ENCODE measurements at regions not wholly inside any gene's neighbourhood (a gene's known extent, or its start where the extent isn't known, plus 50 kb on each side); places are given as distances from the start of the nearest gene placed in this dataset.
"Not testable (repeated sequence)": the region's sequence is repeated elsewhere in the genome, so short reads cannot be mapped to it uniquely, and the experiment has no call there.

- DNase-seq (ENCODE audit: low read depth in 2 of 2): no peak
Measured at GRCh38 chr16:86229866-86230656, 280.3 kb upstream of the FOXF1 start.

- no peak for DNase-seq (ENCODE audit: low read depth in 2 of 2)
Measured at GRCh38 chr16:86231321-86231995, 278.9 kb upstream of the FOXF1 start.

DNA sequence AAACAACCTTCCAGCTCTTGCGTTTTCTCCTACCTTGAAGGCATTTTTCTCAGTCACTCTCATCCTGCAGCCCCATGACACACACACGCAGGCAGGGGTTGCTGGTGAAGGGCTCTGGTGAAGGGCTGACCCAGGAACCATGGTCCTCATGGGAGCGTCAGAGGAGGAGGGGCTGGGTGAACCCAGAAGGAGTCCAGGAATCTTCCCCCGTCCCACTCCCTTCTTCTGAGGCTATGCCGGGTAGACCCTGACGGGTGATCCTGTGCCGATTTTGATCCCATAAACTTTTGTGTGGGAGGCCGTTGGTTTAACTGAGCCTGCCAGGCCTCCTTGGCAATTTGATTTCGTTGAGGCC, 278.4 kb upstream of the FOXF1 start:
- no peak for DNase-seq (ENCODE audit: low read depth in 2 of 2)

DNA sequence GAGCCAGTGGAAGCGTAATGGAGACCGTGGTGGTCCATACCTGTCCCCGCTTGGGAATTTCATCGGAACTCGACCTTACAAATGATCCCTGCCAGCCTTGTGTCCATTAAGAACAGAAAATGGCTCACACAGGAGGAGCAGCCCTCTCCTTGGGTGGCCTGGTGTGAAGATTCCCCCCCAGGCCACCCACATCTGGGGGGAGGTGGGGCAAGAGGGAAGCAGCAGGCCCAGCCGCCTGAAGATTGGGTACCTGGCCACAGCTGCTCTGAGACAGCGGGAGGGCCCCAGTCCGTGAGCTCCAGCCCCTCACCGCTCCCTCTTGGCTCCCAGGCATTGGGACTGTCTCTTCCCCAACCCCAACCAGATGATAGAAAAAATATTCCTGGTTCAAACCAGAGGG, 277.8 kb upstream of the FOXF1 start:
- DNase-seq (ENCODE audit: low read depth in 2 of 2): no peak

- not testable (repeated sequence) for DNase-seq (ENCODE audit: low read depth in 2 of 2)
Measured at GRCh38 chr16:86233506-86233905, 276.8 kb upstream of the FOXF1 start.

- no peak for DNase-seq (ENCODE audit: low read depth in 2 of 2)
Measured at GRCh38 chr16:86239381-86239780, 270.9 kb upstream of the FOXF1 start.

DNA sequence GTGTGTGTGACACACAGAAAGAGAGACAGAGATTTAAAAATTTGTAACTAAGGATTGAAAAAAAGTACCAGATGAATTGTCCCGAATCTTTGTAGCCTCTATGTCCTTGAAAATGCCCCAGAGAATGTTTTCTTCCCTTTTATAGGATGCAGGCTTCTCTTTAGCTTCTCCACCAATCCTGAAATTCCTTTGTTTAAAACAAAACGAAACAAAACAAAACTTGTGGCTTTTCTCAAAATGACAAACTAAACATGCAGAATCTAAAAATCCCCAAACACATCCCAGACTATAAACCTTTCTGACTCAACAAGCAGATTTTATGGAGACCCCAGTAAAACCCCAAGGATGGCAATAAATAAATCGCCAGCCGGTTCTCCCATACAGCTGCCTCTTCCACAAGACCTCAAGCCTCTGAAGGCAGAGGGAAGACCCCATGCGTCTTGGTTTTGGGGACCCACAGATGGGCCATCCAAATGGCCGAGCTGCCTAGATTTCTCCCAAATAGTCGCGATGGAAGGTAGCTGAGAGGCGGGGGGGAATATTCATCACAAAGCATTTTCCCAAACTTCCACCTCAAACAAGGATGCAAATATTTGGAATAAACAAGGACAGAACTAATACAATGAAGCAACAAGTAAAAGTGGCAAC, 269.5 kb upstream of the FOXF1 start:
- no peak for DNase-seq (ENCODE audit: low read depth in 2 of 2)

- DNase-seq (ENCODE audit: low read depth in 2 of 2): no peak
Measured at GRCh38 chr16:86241681-86242080, 268.6 kb upstream of the FOXF1 start.

GRCh38 chr16:86242244-86243122, 267.8 kb upstream of the FOXF1 start:
- no peak for DNase-seq (ENCODE audit: low read depth in 2 of 2)

DNA sequence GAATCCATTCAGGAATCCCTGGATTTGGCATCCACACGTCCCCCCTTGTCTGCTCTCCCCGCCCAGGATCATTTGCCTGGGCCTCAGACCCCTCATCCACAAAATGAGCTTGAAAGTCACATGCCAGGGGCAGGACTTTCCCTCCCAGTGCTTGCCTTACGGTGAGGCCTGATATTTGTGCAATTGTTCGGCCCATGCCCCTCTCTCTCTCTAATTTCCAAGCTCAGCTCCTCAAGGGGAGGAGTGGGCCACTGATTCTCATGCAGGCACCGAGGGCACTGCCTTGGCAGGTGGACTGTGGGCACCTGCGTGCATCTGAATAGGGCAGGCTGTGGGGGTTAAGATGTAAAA, 267.2 kb upstream of the FOXF1 start:
- DNase-seq (ENCODE audit: low read depth in 2 of 2): no peak

DNA sequence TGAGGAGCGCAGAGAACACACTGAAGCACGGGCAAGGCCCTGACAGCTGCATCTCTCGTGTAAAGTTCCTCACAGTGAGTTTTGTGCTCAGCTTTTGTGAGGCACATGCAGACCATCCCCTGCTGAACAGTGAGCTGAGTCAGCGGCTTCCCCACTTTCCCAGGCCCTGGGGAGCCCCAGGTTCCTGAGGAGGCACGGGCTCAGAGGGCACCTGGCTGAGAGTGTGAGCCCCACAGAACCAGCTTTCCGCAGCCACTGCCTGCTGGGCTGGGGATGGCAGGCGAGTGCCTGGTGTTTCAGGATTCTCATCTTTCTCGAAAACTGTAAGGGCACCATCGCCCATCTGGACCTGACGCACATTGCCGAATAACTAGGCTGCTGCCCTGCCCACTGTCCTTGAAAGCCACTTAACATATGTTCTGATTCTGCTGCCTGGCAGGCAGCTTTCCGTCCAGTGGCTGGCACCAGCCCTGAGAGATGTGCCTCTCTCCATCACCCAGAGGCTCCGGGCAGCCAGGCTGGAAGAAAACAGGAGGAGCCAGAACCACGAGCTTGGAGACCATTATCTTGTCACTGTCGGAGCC, 266.7 kb upstream of the FOXF1 start:
- no peak for DNase-seq (ENCODE audit: low read depth in 2 of 2)

- DNase-seq (ENCODE audit: low read depth in 2 of 2): no peak
Measured at GRCh38 chr16:86244158-86244557, 266.2 kb upstream of the FOXF1 start.

GRCh38 chr16:86244936-86245335, 265.4 kb upstream of the FOXF1 start:
- no peak for DNase-seq (ENCODE audit: low read depth in 2 of 2)

DNA sequence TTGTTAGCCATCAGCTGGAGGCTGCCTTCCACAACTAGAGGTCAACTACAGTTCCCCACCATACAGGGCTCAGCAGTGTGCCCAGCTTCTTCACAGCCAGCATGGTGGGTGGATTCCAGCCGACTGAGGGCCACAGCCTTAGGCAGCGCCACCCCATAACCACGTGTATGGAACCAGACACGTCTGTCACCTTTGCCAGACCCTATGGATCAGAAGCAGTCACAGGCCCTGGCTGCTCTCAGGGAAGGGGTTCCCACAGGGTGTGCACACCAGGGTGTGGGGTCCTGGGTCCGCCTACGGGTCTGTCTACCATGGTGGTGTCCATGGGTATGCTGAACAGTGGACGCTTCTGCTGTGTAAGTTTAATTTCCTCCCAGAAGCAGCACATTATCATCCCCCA, 265.0 kb upstream of the FOXF1 start:
- DNase-seq (ENCODE audit: low read depth in 2 of 2): no peak

- DNase-seq (ENCODE audit: low read depth in 2 of 2): no peak
Measured at GRCh38 chr16:86245895-86246294, 264.4 kb upstream of the FOXF1 start.

- no peak for DNase-seq (ENCODE audit: low read depth in 2 of 2)
Measured at GRCh38 chr16:86248310-86248905, 261.9 kb upstream of the FOXF1 start.

DNA sequence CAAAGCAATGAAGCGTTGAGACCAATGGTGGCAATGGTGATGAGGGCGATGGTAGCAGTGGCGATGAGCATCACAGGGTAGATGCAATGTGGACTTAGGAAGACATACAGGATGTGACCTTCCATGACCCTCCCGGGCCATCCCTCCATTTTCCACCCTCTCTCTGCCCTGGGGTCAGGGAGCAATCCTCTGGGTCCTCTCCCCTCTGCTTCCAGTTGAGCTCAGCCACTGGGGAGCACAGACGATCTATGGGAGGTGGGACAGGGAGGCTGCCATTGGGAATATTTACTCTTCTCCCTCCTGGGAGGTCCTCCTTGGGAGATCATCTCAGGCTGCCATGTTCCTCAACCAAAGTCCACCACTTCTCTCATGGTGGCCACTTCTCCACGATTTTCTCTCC, 260.7 kb upstream of the FOXF1 start:
- DNase-seq (ENCODE audit: low read depth in 2 of 2): no peak

DNA sequence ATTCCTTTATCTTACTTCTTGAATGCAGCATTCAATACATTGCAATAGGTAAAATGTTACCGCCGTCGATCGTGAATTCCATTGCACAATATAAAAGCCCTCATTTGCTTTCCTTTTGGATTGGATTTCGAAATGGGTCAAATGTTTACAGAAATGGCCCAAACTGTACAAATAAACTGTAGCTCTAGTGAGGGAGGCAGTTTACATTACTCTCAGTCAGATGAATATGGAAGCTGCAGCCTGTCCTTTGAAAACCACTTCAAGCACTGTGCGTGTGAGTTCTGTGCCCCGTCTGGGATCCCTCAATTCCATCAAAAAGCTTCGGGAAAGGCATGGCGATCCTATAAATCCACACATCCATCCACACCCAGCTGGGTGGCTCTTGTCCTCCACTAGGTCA, 258.6 kb upstream of the FOXF1 start:
- DNase-seq (ENCODE audit: low read depth in 2 of 2): no peak

DNA sequence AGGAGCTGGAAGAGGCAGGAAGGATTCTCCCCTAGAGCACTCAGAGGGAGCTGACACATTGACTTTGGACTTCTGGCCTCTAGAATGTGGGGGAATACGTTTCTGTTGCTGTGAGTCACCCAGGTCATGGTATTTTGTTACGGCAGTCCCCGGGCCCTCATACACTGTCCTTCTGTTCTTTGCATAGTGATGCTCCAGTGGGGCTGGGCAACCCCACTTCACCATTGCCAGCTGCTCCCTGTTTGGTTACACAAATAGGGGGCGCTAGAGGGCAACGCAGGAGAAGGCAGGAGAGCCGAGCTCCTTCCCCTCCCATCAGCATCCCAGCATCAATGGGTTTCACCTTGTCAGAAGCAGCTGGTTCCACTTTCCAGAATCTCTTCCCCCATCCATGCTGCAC, 257.7 kb upstream of the FOXF1 start:
- no peak for DNase-seq (ENCODE audit: low read depth in 2 of 2)

- no peak for DNase-seq (ENCODE audit: low read depth in 2 of 2)
Measured at GRCh38 chr16:86255966-86256365, 254.4 kb upstream of the FOXF1 start.

GRCh38 chr16:86256995-86257394, 253.3 kb upstream of the FOXF1 start:
- no peak for DNase-seq (ENCODE audit: low read depth in 2 of 2)
